Fibroblast of skin of right biceps (primary cell): ENCODE measurements at regions not wholly inside any gene's neighbourhood (a gene's known extent, or its start where the extent isn't known, plus 50 kb on each side); places are given as distances from the start of the nearest gene placed in this dataset.
"Not testable (repeated sequence)": the region's sequence is repeated elsewhere in the genome, so short reads cannot be mapped to it uniquely, and the experiment has no call there.

Experiments
- DNase-seq: peaks from one replicate; pipeline ENCODE4 v3.0.0-alpha.2; 2013

GRCh38 chr16:29212084-29213027 is 194.2 kb downstream of the NPIPB11 start:
- DNase-seq, result not testable (repeated sequence)

GRCh38 chr16:29211456-29211855 is 195.1 kb downstream of the NPIPB11 start:
- DNase-seq, result not testable (repeated sequence)

GRCh38 chr16:29210299-29211150 is 196.0 kb downstream of the NPIPB11 start:
- not testable (repeated sequence) for DNase-seq

DNA sequence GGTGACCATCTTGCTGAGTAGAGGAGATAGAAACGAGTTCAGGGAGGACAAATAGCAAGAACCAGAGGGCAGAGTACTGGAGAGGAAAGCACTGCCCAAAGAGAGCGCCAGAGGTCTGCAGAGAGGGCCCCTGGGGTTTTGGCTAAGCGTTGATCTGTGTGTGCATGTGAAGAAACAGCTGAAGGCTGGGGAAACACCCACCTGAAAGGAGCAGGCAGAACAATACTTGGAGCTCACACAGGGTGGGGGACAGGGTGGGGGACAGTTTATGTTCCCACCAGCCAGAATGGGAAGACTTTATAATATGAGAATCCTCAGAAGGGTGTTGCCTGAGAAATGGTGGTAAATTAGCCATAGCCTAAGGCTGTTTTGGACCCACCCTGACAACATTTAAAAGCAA is 200.4 kb downstream of the NPIPB11 start:
- not testable (repeated sequence) for DNase-seq

DNA sequence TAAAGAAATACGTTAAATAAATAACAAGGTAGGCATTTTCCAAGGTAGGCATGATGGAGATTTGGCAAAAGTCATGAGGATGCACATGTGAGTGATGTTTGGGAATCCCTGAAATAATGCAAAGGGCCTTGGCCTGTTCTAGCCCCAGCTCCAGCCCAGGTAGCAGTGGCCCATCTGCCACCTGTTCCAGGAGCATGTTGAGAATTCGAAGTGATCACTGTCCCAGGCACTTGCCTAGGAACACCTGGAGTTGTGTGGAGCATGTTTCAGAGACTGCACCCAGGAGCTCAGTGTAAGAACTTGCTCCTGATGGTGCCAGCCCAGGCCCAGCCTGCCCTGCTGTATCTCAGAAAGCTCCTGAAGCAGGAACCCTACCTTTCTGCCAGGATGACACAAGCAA is 201.4 kb downstream of the NPIPB11 start:
- not testable (repeated sequence) for DNase-seq

DNA sequence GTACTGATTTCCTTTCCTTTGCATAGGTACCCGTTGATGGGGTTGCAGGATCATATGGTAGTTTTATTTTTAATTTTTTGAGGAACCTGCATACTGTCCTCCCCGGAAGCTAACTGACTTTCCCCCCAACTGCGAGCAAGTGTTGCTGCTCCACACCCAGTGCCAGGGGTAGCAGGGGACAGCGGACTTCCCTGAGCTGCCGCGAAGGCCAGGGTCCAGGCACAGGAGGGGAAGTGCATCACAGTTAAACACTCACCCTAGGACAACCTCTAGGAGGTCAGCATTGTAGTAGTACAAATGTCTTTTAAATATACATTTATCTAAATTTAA is 201.7 kb downstream of the NPIPB11 start:
- DNase-seq, result no peak

- DNase-seq, result not testable (repeated sequence)
Measured at GRCh38 chr16:29203933-29204805, 202.3 kb downstream of the NPIPB11 start.

DNA sequence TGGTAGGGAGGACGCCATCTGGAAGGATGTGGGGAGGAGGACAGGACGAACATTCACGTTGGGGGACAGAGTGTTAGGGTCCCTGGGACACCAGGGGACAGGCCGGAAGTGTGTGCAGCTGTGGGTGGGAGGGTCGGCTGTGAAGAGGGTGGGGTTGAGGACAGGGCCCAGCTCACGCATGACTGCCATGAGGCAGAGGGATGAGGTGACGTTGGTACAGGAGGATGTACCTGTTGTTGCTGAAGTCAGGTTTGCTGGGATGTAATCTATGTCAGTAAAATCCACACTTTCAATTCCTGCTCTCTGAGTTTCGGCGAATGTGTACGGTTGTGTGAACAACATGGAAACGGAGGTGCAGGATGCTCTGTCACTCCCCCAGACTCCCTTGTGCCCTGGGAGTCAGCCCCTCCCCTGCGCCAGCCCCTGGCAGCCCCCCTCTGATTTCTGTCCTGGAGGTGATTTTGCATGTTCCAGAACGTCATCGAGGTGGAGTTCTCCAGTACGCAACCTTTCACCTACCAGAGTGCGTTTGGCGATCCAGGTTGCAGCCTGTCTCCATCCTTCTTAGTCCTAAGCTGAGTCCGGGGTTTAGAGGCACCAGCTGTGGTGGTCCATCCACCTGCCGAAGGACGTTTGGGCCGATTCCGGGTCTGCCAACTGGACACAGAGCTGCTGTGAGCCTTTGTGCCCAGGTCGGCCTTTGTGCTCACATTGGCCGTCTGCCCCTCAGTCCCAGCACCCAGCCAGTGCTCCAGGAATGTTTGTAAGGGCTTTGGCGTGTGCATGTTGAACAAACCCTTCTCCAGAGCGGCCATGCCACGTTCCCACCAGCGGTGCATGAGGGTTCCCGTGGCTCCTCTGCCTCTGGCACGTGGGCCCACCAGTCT is 203.2 kb downstream of the NPIPB11 start:
- not testable (repeated sequence) for DNase-seq

- DNase-seq, result not testable (repeated sequence)
Measured at GRCh38 chr16:29202642-29203041, 203.9 kb downstream of the NPIPB11 start.

- DNase-seq, result not testable (repeated sequence)
Measured at GRCh38 chr16:29202025-29202632, 204.4 kb downstream of the NPIPB11 start.

GRCh38 chr16:29201296-29202024 is 205.1 kb downstream of the NPIPB11 start:
- DNase-seq, result not testable (repeated sequence)

GRCh38 chr16:29200681-29201080 is 205.8 kb downstream of the NPIPB11 start:
- DNase-seq, result not testable (repeated sequence)

GRCh38 chr16:29200135-29200601 is 206.3 kb downstream of the NPIPB11 start:
- DNase-seq, result peak; percentile 40

GRCh38 chr16:29199626-29200025 is 206.9 kb downstream of the NPIPB11 start:
- DNase-seq, result peak; percentile 23

- no peak for DNase-seq
Measured at GRCh38 chr16:29198731-29199521, 207.6 kb downstream of the NPIPB11 start.

- no peak for DNase-seq
Measured at GRCh38 chr16:29198231-29198630, 208.3 kb downstream of the NPIPB11 start.

- not testable (repeated sequence) for DNase-seq
Measured at GRCh38 chr16:29197494-29198100, 208.9 kb downstream of the NPIPB11 start.

DNA sequence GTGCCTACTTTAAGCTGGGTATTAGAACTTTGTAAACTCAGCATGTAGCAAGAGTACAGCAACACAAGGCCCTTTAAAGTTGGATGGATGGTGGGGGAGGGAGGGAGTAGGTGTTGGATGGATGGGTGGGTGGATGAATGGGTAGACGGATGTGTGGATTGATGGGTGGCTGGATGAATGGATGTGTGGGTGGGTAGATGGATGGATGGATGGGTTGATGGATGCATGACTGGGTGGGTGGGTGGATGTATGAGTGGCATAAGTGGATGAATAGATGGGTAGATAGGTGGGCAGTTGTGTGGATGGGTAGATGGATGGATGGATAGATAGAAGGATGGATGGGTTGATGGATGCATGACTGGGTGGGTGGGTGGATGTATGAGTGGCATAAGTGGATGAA is 209.8 kb downstream of the NPIPB11 start:
- not testable (repeated sequence) for DNase-seq
